Activated CD8-positive, alpha-beta T cell treated with anti-CD3 and anti-CD28 coated beads, Interleukin-2, amount 10 ng/mL, durations not matched to agents 7 days and 5 days (primary cell): ENCODE measurements at regions not wholly inside any gene's neighbourhood (a gene's known extent, or its start where the extent isn't known, plus 50 kb on each side); places are given as distances from the start of the nearest gene placed in this dataset.

ENCODE experiments used
- ATAC-seq: fragments of 150-1000 bp; cut with Tn5 transposase; one replicate; pipeline ENCODE4 v1.10.0; 2021; ENCODE audit warnings: moderate library complexity
- CTCF ChIA-PET: fragments of 350-600 bp; sonication (Branson Sonifier 250); formaldehyde crosslinking; loops from one replicate; lab custom pipeline; 2021; ENCODE audit warnings: antibody characterized with exemption; lab: Charles Lee
- POLR2A ChIA-PET: fragments of 350-600 bp; sonication (Branson Sonifier 250); formaldehyde crosslinking; loops from one replicate; lab custom pipeline; 2021; ENCODE audit warnings: antibody characterized with exemption; lab: Charles Lee
- DNase-seq: peaks from one replicate; pipeline ENCODE4 v3.0.0-alpha.2; 2020
- H3K27ac Mint-ChIP-seq: one replicate; pipeline ENCODE4 v1.8.0; 2021; ENCODE audit warnings: mild to moderate bottlenecking, mixed read lengths
- H3K27me3 Mint-ChIP-seq: one replicate; pipeline ENCODE4 v1.8.0; 2021; ENCODE audit warnings: low read depth, mixed read lengths
- H3K36me3 Mint-ChIP-seq: one replicate; pipeline ENCODE4 v1.8.0; 2021; ENCODE audit warnings: low read depth, mixed read lengths
- H3K4me1 Mint-ChIP-seq: one replicate; pipeline ENCODE4 v1.8.0; 2021; ENCODE audit warnings: low read depth, mixed read lengths
- H3K4me3 Mint-ChIP-seq: one replicate; pipeline ENCODE4 v1.8.0; 2021; ENCODE audit warnings: mild to moderate bottlenecking, mixed read lengths
- H3K9me3 Mint-ChIP-seq: one replicate; pipeline ENCODE4 v1.8.0; 2022; ENCODE audit warnings: mixed read lengths; ENCODE audit not compliant: insufficient read depth

GRCh38 chr13:34591900-34592529 is 350.1 kb upstream of the NBEA start:
- POLR2A ChIA-PET, result no interaction called here
- Mint-ChIP-seq H3K4me3 (no peak overlapping the region), H3K27me3 (no peaks in the 10 kb centered on the region), H3K27ac (no peak overlapping the region), H3K36me3 (no peaks in the 10 kb centered on the region), H3K9me3 (no peaks in the 10 kb centered on the region), H3K4me1 (no peaks in the 10 kb centered on the region)
- CTCF ChIA-PET, result no interaction called here
- DNase-seq (no peak), ATAC-seq (no peak)

GRCh38 chr13:34593658-34594057 is 348.4 kb upstream of the NBEA start:
- no peaks in the 10 kb centered on the region for H3K36me3 Mint-ChIP-seq
- POLR2A ChIA-PET, result no interaction called here
- CTCF ChIA-PET, result no interaction called here

GRCh38 chr13:34594507-34594906 is 347.6 kb upstream of the NBEA start:
- ChIA-PET CTCF (no interaction called here), POLR2A (no interaction called here)
- no peaks in the 10 kb centered on the region for H3K4me1 Mint-ChIP-seq
- H3K27ac Mint-ChIP-seq, result no peak overlapping the region
- no peaks in the 10 kb centered on the region for H3K36me3 Mint-ChIP-seq
- no peaks in the 10 kb centered on the region for H3K9me3 Mint-ChIP-seq
- no peaks in the 10 kb centered on the region for H3K27me3 Mint-ChIP-seq
- H3K4me3 Mint-ChIP-seq, result no peak overlapping the region
- DNase-seq (no peak), ATAC-seq (no peak)

More at GRCh38 chr13:34593658-34594057, 348.4 kb upstream of the NBEA start:
- H3K4me3 Mint-ChIP-seq, result no peak overlapping the region
- no peaks in the 10 kb centered on the region for H3K27me3 Mint-ChIP-seq
- H3K27ac Mint-ChIP-seq, result no peak overlapping the region
- ATAC-seq (no peak), DNase-seq (no peak)
- no peaks in the 10 kb centered on the region for H3K9me3 Mint-ChIP-seq
- no peaks in the 10 kb centered on the region for H3K4me1 Mint-ChIP-seq

- POLR2A ChIA-PET, result no interaction called here
Observed at GRCh38 chr13:34608331-34608730, 333.7 kb upstream of the NBEA start.

GRCh38 chr13:34611671-34612070 is 330.4 kb upstream of the NBEA start:
- ATAC-seq (no peak), DNase-seq (no peak)
- ChIA-PET POLR2A (no interaction called here), CTCF (no interaction called here)
- Mint-ChIP-seq H3K9me3 (peaks cover 5% of the 10 kb centered on the region), H3K27me3 (no peaks in the 10 kb centered on the region), H3K36me3 (no peaks in the 10 kb centered on the region), H3K4me1 (no peaks in the 10 kb centered on the region), H3K4me3 (no peak overlapping the region), H3K27ac (no peak overlapping the region)

More at GRCh38 chr13:34608331-34608730, 333.7 kb upstream of the NBEA start:
- Mint-ChIP-seq H3K4me1 (no peaks in the 10 kb centered on the region), H3K27ac (no peak overlapping the region), H3K36me3 (no peaks in the 10 kb centered on the region), H3K9me3 (peaks cover 8% of the 10 kb centered on the region), H3K27me3 (no peaks in the 10 kb centered on the region), H3K4me3 (no peak overlapping the region)
- ATAC-seq (no peak), DNase-seq (no peak)
- CTCF ChIA-PET, result no interaction called here

- DNase-seq, result no peak
- no peak overlapping the region for H3K4me3 Mint-ChIP-seq
- ATAC-seq, result no peak
- H3K4me1 Mint-ChIP-seq, result no peaks in the 10 kb centered on the region
- peaks cover 1% of the 10 kb centered on the region for H3K9me3 Mint-ChIP-seq
- CTCF ChIA-PET, result no interaction called here
- no peaks in the 10 kb centered on the region for H3K27me3 Mint-ChIP-seq
- no peak overlapping the region for H3K27ac Mint-ChIP-seq
- H3K36me3 Mint-ChIP-seq, result no peaks in the 10 kb centered on the region
- POLR2A ChIA-PET, result no interaction called here
Observed at GRCh38 chr13:34617473-34618083, 324.5 kb upstream of the NBEA start.

GRCh38 chr13:34618654-34619053 is 323.4 kb upstream of the NBEA start:
- no peaks in the 10 kb centered on the region for H3K27me3 Mint-ChIP-seq
- DNase-seq (no peak), ATAC-seq (no peak)
- H3K9me3 Mint-ChIP-seq, result no peaks in the 10 kb centered on the region
- H3K4me3 Mint-ChIP-seq, result no peak overlapping the region
- CTCF ChIA-PET, result interaction anchor here (0.8 kb wide), 1 partner anchor 19 kb away, joined by 4 read pairs; no protein-coding TSS in a partner anchor
- no peaks in the 10 kb centered on the region for H3K4me1 Mint-ChIP-seq
- no peaks in the 10 kb centered on the region for H3K36me3 Mint-ChIP-seq
- no peak overlapping the region for H3K27ac Mint-ChIP-seq
- POLR2A ChIA-PET, result no interaction called here

GRCh38 chr13:34619326-34619725 is 322.7 kb upstream of the NBEA start:
- no peaks in the 10 kb centered on the region for H3K9me3 Mint-ChIP-seq
- H3K27me3 Mint-ChIP-seq, result no peaks in the 10 kb centered on the region
- H3K27ac Mint-ChIP-seq, result no peak overlapping the region
- no peaks in the 10 kb centered on the region for H3K4me1 Mint-ChIP-seq
- H3K4me3 Mint-ChIP-seq, result no peak overlapping the region
- ChIA-PET POLR2A (no interaction called here), CTCF (interaction anchor here (0.8 kb wide), 1 partner anchor 19 kb away, joined by 4 read pairs; no protein-coding TSS in a partner anchor)
- no peaks in the 10 kb centered on the region for H3K36me3 Mint-ChIP-seq
- ATAC-seq, result no peak
- DNase-seq, result no peak

GRCh38 chr13:34620074-34620850 is 321.8 kb upstream of the NBEA start:
- Mint-ChIP-seq H3K4me1 (no peaks in the 10 kb centered on the region), H3K4me3 (no peak overlapping the region), H3K9me3 (no peaks in the 10 kb centered on the region), H3K27me3 (no peaks in the 10 kb centered on the region), H3K27ac (no peak overlapping the region), H3K36me3 (no peaks in the 10 kb centered on the region)
- no peak for DNase-seq
- ATAC-seq, result no peak
- POLR2A ChIA-PET, result no interaction called here
- CTCF ChIA-PET, result no interaction called here

- no peak for DNase-seq
- H3K9me3 Mint-ChIP-seq, result no peaks in the 10 kb centered on the region
- ATAC-seq, result no peak
- H3K4me3 Mint-ChIP-seq, result no peak overlapping the region
- CTCF ChIA-PET, result no interaction called here
- no peaks in the 10 kb centered on the region for H3K36me3 Mint-ChIP-seq
- H3K27ac Mint-ChIP-seq, result no peak overlapping the region
- H3K27me3 Mint-ChIP-seq, result no peaks in the 10 kb centered on the region
- POLR2A ChIA-PET, result no interaction called here
- H3K4me1 Mint-ChIP-seq, result no peaks in the 10 kb centered on the region
Observed at GRCh38 chr13:34620862-34621261, 321.2 kb upstream of the NBEA start.

- DNase-seq (no peak), ATAC-seq (no peak)
- no peaks in the 10 kb centered on the region for H3K27me3 Mint-ChIP-seq
- no peak overlapping the region for H3K4me3 Mint-ChIP-seq
- POLR2A ChIA-PET, result no interaction called here
- H3K9me3 Mint-ChIP-seq, result no peaks in the 10 kb centered on the region
- H3K36me3 Mint-ChIP-seq, result no peaks in the 10 kb centered on the region
- CTCF ChIA-PET, result no interaction called here
- no peak overlapping the region for H3K27ac Mint-ChIP-seq
- no peaks in the 10 kb centered on the region for H3K4me1 Mint-ChIP-seq
Observed at GRCh38 chr13:34623331-34623730, 318.7 kb upstream of the NBEA start.

- H3K4me1 Mint-ChIP-seq, result no peaks in the 10 kb centered on the region
- POLR2A ChIA-PET, result no interaction called here
- ATAC-seq (no peak), DNase-seq (no peak)
- H3K27ac Mint-ChIP-seq, result no peak overlapping the region
- CTCF ChIA-PET, result no interaction called here
- no peak overlapping the region for H3K4me3 Mint-ChIP-seq
- no peaks in the 10 kb centered on the region for H3K36me3 Mint-ChIP-seq
- H3K9me3 Mint-ChIP-seq, result no peaks in the 10 kb centered on the region
- no peaks in the 10 kb centered on the region for H3K27me3 Mint-ChIP-seq
Observed at GRCh38 chr13:34627509-34628208, 314.4 kb upstream of the NBEA start.
